HG02885 (cell line): ENCODE measurements at regions not wholly inside any gene's neighbourhood (a gene's known extent, or its start where the extent isn't known, plus 50 kb on each side); places are given as distances from the start of the nearest gene placed in this dataset.
"Not testable (repeated sequence)": the region's sequence is repeated elsewhere in the genome, so short reads cannot be mapped to it uniquely, and the experiment has no call there.

ENCODE experiments used
- ATAC-seq: cut with Tn5 transposase; IDR thresholded peaks from one replicate; pipeline ENCODE4 v1.9.1; 2021; ENCODE audit warnings: mild to moderate bottlenecking; ENCODE audit not compliant: unreplicated experiment, poor library complexity

DNA sequence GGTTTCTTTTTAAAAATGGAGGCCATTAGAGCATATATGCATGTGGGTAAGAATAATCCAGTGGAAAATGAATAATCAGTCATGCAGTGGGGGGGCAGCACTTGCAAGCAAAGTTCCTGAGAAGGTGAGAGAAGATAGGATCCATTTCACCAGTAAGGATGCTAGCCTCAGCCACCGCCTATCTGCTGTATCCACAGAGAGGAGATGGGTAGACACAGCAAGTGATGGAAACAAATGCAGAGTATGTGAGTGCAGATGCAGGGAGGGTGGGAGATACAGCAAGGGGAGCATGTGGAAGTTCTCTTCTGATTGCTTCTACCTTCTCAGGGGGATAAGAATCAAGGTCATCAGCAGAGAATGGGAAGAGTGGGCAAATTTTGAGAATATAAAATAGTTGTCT is 171.4 kb upstream of the PDE1C start:
- ATAC-seq = no peak

DNA sequence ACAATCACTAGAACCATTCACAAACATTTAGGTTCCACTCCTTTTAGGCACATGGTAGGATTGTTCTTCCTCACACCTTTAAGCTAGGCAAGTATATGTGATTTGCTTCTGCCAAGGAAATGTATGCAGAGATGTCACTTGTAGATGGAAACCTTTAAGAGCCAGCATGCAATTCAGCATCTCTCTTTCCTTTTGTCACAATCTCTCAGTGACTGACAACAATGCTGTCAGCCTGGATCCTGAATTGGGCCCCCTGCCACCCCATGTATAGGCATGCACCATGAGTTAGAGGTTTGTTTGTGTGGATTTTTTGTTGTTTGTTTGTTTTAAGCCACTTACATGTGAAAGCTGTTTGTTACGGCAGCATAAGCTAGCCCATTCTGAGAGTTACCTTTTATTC is 169.6 kb upstream of the PDE1C start:
- ATAC-seq = no peak

DNA sequence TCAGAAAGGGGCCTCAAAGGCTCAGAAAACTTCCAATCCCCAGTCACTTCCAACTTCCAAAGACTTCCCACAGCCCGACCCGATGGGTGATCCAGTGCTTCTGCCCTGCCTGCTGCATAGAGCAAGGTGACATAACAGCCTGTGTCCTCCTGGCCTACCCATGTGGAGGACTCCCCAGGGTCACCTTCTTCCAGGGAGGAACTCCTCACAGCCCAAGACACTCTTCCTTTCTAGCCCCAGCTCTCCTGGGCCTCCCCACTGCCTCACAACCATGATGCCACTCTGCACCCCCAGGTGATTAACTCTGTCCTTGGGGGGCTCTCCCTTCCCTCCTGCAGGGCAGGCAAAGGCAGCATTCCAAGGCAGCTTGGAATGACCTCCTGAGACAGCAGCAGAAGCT is 158.4 kb upstream of the PDE1C start:
- ATAC-seq = no peak

DNA sequence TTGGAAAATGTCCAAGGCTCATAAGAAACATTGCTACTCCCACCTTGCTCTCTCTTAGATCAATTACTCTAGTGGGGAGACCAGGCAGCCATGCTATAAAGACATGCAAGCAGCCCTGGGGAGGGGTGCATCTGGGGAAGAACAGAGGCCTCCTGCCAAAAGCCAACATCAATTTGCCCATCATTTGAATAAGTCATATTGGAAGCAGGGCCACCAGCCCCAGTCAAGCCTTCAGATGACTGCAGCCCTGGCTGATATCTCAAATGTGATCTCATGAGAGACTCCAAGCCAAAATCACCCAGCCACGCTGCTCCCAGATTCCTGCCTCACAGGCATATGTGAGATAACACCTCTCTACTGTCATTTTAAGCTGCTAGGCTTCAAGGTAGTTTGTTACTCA is 157.5 kb upstream of the PDE1C start:
- ATAC-seq = no peak

DNA sequence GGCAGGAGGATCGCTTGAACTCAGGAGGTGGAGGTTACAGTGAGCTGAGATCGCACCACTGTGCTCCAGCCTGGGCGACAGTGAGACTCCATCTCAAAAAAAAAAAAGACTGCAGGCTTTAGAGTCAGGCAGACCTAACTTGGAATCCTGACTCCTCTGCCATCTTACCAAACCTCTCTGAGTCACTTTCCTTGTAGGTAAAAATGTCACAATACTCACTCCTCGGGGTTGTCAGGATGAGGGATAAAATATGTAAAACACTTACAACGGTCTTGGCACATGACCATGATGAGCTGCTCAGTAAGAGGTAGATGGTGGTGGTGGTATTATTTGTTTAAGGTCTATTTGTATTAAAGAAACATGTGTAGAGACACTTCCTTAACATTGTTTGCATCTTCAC is 154.1 kb upstream of the PDE1C start:
- no peak for ATAC-seq

DNA sequence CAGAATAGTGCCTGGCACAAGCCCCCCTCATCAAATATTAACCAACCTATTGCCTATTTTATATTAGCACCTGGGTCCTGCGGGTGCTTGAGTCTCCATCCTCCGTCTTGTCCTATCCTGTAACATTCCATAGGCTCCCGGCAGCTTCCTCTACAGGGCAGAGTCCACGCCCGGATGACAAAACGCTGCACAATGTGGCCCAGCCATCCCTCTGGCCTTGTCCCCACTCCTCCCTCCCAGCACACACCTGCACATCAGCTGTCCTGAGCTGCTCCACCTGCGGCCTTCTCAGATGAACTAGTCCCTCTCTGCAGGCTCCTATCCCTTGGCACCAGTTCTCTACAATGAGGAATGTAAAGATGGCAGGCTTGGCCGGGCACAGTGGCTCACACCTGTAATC is 153.5 kb upstream of the PDE1C start:
- ATAC-seq = no peak

DNA sequence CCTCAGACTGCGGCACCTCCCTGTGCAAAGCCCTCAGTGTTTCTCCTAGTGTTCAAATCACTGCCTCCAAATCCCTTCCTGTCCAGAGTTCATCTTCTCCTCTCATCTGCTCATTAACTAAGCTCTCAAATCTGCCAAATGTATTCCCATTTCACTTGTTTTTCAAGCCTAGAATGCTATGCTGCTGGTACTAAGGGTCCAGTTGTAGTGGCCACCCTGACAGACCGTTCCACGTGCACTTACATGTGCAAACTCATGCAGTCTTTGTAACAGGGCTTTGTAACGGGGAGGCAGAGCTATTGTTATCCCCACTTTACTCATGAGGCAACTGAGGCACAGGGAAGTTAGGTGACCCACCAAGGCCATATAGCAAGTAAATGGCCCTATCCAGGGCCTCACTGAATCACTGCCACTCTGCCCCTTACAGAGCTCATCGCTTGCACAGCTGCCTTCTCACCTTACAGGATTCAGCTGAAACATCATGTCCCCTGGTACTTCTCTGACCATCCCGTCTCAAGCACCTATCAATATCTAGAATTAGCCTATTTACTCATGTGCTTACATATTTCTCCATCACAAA is 153.0 kb upstream of the PDE1C start:
- ATAC-seq = no peak

DNA sequence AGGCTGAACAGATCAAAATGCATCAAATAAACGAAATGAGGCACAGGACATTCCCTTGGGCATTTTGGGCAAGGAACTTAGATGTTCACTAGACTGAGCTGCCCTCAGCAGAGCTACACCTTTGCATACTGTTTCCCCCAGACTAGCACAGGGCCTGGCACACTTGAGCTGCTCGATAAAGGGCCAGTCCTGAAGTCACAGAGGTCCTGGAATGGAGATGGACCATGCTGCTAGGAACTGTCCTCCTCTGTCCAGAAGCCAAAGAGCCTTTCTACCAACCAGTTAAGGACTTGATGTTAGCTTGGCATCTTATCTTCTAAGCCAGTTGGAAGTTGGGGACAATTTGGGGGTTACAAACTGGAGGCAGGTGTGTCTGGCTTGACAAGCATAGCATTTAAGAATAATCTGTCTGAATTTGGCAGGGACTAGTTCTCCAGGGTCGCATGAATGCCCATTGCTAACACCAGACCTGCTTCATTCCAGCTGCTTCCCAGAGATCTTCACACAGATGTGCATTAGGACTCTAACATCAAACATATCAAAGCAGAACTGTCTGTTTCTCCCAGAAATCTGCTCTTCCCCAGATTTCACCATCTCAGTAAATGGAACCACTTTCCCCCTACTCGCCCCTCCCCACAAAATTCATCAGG is 152.2 kb upstream of the PDE1C start:
- no peak for ATAC-seq

DNA sequence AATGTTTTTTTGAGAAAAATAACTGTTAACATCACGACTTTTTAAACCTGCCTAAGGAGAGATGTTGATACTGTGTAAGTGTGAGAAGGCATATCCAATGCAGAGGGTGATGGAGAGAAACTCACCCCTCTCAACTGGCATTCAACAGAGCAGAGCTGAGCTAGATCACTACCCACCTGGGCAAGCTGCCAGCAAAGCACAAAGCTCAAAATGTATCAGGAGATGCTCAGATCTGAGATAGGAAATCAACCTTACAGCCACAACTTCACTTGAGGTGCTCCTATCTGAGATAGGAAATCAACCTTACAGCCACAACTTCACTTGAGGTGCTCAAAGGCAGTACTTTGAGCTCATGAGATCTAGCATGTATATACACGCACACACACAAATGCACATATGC is 151.5 kb upstream of the PDE1C start:
- ATAC-seq = no peak

DNA sequence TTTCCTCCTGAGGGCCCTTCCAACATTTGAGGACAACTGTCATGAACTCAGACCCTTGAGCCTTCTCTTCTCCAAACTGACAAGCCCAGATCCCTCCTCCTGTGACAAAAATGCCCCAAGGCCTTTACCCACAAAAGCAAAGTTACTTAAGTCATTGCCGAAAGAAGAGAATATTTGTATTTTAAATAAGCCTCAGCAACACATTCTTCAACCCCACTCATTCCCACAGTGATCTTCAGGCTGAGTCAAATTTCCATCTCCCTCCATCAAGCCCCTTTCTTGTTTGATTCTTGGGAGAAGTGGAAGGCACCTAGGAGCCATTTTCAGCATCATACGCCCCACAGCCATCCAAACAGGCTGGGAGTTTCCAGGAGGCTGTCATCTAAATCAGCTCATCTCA is 150.8 kb upstream of the PDE1C start:
- no peak for ATAC-seq

DNA sequence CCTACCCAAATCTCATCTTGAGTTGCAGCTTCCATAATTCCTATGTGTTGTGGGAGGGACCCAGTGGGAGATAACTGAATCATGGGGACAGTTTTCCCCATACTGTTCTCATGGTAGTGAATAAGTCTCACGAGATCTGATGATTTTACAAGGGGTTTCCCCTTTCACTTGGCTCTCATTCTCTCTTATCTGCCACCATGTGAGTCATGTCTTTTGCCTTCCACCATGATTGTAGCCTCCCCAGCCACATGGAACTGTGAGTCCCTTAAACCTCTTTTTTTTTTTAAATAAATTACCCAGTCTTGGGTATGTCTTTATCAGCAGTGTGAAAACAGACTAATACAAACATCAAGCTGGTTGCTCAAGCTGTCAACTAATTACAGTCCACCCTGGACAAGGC is 149.6 kb upstream of the PDE1C start:
- ATAC-seq = not testable (repeated sequence)

DNA sequence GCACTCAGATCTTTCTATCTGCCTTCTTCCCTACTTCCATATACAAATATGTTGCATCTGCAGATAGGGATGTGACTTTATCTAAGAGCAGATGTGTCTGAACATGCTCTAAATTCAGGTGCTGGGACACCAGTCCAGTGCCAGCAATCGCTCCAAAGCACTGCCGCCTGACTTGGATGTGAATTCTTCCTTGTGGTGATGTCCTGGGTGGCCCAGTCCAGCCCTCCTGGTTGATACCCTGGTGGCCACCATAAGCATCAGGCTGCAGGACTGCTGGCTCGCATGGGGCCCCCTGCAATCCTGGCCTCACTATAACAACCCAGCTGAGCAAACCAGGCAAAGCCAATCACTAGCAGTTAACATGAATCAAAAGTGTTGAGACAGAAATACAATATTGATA is 149.2 kb upstream of the PDE1C start:
- ATAC-seq = no peak

DNA sequence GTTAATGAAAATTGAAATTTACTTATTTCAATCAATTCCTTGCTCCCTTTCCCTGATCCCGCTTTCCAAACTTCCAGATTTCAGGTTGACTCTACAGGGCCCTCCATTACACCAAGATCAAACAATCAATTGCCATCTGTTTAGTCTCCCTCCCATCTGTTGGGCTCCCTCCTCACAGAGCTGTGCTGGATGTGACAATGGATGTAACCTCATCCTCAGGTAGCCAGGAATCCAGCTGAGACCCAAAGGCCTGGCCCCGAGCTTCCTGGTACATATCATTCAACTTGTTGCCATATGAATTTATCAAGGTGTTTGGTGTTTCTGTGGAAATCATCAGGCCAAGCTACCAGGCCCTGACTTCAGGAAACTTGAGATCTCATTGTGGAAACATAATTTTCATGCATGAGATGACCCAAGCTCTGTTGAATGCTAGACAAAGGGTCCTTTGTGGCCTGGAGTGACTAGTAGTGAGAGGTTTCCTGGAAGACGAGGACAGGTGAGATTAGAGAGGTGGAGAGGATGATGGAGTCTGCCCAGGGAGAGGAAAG is 148.6 kb upstream of the PDE1C start:
- no peak for ATAC-seq

DNA sequence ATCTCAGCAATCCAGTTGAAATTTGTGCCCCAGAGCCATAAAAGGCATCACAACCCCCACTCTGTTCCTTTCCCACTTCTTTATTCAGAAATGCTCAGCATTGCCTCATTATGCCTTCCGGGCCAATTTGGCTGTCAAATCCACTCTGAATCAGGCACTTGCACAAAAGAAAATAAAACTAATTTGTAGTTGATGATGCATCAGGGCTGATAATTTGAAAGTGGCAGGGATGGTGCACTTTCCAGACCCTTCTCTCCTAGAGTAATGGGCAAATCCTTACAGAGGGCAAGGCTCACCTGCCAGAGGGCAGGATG is 147.9 kb upstream of the PDE1C start:
- ATAC-seq = no peak

DNA sequence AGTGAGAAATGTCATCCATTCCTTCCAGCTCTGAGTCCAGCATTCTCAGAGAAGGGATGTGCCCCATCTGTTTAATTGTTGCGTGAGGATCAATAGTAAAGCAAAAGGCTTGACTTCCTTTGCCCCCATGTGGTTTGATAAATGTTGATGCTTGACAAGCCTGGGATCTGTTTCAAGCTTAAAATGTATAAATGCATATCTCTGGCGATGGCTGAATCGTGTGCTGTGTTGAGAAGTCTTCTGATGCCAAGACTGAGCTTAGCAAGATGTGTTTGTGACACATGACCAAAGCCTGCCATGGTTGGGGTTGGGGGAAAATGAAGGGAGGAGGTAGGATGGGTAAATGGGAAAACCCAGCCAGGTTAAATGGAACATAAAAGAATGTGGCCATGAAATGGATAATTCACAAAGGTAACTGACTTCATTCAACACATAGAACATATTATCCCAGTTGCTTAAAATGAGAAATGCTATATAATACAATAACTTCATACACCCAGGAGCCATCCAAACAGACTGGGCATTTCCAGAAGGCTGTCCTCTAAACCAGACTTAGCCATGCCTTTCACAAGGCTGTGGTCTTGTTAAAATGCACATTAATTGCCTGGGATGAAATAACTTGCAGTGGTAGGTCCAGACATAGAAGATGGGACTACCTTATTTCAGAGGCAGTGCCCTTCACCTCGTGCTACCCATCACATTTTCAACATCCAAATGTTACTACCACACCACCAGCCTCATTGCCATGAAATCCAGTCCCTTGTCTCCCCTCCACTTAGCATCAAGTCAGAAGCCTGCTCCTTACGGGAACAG is 147.3 kb upstream of the PDE1C start:
- no peak for ATAC-seq

DNA sequence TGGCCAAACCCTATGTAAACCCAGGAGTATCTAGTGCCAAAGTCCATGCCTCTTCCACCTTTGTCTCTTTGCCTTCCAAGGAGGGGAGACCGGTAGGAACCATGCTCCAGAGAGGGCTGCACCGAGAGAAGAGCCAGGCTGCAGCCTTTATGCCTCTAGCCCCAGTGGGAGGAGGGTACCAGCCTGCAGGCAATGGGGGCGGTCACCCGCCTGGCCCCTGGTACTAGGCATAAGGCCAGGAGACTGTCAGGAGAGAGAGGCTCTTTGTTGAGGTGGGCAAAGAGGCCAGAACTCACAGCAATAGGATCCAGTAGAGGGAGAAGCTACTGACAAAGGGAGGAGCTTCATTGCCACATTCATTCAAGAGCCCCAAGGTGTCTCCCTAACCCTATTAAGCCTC is 146.6 kb upstream of the PDE1C start:
- no peak for ATAC-seq

DNA sequence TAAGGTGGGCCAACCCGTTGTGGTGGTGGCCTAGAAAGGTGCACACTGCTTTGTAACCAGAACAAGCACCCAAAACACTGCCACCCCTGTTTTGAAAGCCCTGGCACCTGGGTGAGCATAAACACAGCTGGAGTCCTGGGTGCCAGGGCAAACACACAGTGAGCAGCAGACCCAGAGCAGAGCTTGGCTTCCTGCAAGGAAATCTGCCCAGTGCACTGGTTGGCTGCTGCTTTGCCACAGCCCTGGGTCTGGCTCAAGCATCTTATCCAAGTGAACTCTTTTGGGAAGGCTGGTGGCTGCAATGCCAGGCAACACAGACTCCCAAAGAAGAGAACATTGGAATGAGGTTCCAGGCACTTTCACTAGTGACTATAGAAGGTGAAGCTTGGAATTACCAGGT is 145.5 kb upstream of the PDE1C start:
- no peak for ATAC-seq

DNA sequence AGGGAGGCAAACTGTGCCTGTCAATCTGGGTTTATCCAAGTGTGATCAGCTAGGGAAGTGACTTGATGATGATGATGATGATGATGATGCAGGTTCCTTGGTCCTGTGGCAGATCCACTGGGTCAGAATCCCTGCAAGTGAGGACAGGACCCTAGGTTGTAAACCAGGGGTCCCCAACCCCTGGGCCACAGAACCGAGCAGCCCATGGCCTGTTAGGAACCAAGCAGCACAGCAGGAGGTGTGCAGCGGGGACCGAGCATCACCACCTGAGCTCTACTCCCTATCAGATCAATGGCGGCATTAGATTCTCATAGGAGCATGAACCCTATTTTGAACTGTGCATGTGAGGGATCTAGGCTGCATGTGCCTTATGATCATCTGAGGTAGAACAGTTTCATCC is 144.7 kb upstream of the PDE1C start:
- ATAC-seq = no peak

DNA sequence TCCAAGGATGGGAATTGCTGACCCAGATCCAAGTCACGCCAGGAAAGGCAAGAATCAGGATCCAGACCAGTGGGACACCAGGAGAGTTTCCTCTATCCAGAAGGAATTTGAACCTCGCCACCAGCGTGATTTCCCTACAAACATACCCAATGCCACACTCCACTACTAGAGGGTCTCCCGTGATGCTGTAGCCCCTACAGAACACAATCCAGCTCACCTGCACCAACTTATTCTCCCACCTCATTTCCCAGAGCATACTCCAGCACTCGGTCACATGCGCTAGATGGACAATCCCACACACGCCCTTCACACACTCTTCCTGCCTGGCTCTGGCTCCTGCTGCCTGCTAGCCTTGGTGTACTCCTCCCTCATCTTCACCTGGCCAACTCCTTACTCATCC is 142.1 kb upstream of the PDE1C start:
- ATAC-seq = no peak

DNA sequence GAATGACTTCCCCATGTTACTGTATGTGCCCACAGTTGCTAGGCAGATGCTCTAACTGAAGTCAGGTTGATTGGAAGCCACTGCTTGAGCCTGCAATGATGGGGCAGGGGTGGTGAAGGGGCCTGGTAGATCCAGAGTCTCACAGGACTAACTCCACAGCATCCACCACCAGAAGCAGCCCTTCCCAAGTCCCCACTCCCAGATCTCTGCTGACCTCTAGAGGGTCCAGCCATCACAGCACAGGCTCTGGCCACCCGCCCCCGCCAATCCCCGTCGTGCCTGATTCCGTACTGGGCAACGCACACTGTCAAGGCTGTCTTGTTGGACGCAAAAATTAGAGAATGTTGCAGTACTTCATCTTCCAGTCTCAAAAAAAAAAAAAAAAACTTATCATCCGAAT is 136.8 kb upstream of the PDE1C start:
- ATAC-seq = no peak

DNA sequence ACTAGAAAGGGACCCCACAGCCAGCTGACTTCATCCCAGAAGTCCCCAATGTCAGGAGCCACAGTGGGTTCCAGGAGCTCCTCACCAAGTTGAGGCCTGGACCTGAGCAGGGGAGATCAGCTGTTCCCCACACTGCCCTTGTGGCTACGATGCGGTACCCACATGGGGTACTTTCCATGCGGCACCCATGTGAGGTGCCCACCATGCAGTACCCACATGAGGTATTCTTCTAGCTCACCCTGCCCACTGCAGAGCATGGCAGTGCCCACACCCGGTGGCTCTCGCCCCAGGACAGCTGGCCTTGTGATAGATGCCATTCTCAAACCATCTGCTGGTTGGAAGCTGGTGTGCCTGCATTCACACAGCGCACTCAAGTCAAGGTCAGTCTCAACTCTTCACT is 136.3 kb upstream of the PDE1C start:
- ATAC-seq = no peak
